Lower leg skin (tissue), 4 donors: ENCODE measurements at regions not wholly inside any gene's neighbourhood (a gene's known extent, or its start where the extent isn't known, plus 50 kb on each side); places are given as distances from the start of the nearest gene placed in this dataset.

Experiments used
- DNase-seq, 2 donors: peaks; one replicate each; pipeline ENCODE4 v3.0.0-alpha.2; 2019; ENCODE audit warnings: low spot score in 2 of 2
- H3K4me3 ChIP-seq: fragments of 200-600 bp; sonication (generic); 2 replicates; pipeline ENCODE4 v1.5.1; 2017; ENCODE audit warnings: mild to moderate bottlenecking, low read depth; ENCODE audit not compliant: poor library complexity, severe bottlenecking
- POLR2A ChIP-seq, 2 donors: fragments of 450-650 bp; IDR thresholded peaks; one replicate each; pipeline ENCODE4 v1.6.1; 2016 to 2017; ENCODE audit warnings: antibody characterized with exemption in 2 of 2, mild to moderate bottlenecking in 1 of 2, moderate library complexity in 1 of 2
- WGBS, 2 donors: methylation state at CpG; one replicate each; pipeline ENCODE4 v1.1.5; 2018; 5-methylcytosine and 5-hydroxymethylcytosine counted together
- intact Hi-C: fragments of 100-400 bp; cut with DNase I; formaldehyde crosslinking; loops from one replicate; pipeline ENCODE4 v1.15.0; 2023; ENCODE audit warnings: low total_unique reads
- TF ChIP-seq, protein P1 (sequence below), 3 donors: fragments of 450-650 bp; IDR thresholded peaks; one replicate each; pipeline ENCODE4 v1.5.1; 2016; ENCODE audit warnings: antibody characterized with exemption in 3 of 3, mild to moderate bottlenecking in 3 of 3, moderate library complexity in 2 of 3

DNA sequence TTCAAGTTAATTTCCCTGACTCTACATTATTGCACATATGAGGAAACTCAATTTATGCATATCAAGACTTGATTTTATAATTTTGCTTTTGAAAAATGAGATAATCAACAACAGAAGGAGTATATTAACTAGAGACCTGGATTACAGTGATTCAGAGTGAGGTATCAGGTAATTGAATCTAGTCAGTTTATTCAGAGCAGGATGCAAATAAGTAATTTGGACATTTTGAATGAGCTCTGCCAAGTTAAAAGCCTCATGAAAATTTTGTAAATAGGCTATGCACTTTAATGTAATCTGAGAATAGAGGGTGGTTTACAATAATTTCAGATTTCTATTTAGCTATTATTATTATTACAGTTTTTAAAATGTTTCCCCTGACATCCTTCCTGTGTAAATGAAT is 203.7 kb upstream of the EMCN start:
- TF ChIP-seq, protein P1, sequence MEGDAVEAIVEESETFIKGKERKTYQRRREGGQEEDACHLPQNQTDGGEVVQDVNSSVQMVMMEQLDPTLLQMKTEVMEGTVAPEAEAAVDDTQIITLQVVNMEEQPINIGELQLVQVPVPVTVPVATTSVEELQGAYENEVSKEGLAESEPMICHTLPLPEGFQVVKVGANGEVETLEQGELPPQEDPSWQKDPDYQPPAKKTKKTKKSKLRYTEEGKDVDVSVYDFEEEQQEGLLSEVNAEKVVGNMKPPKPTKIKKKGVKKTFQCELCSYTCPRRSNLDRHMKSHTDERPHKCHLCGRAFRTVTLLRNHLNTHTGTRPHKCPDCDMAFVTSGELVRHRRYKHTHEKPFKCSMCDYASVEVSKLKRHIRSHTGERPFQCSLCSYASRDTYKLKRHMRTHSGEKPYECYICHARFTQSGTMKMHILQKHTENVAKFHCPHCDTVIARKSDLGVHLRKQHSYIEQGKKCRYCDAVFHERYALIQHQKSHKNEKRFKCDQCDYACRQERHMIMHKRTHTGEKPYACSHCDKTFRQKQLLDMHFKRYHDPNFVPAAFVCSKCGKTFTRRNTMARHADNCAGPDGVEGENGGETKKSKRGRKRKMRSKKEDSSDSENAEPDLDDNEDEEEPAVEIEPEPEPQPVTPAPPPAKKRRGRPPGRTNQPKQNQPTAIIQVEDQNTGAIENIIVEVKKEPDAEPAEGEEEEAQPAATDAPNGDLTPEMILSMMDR (IDR thresholded peaks at IDR 0.05) = no peak
- no peak for TF ChIP-seq POLR2A (IDR thresholded peaks at IDR 0.05)

DNA sequence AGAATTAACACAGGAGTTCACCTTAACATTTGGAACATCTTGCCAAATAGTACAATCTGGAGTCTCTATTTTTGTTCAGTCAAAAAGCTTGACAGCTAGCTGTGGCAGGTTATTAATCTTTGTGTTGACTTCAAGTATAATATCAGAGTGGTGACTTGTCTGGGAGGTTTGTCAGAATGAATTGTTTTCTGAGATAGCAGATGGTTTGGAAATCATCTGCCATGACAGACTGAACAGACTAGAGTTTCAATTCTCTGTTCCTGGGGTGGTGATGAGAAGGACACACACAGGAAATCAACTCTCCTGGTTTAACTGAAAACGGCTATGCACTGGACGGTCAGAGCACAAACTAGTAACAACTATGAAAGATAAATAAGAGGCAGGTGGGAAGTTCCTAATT is 203.3 kb upstream of the EMCN start:
- WGBS, 2 donors = 69 to 75% methylated on average over 2 of the region's 2 CpGs
- DNase-seq = no peak
- TF ChIP-seq POLR2A (IDR thresholded peaks at IDR 0.05) = no peak
- TF ChIP-seq, protein P1 (IDR thresholded peaks at IDR 0.05) = no peak
- intact Hi-C loops = no loop called here
- no peak overlapping the region for H3K4me3 ChIP-seq

More for the DNA sequence above, 203.7 kb upstream of the EMCN start:
- DNase-seq = no peak
- intact Hi-C loops = no loop called here
- no peak overlapping the region for H3K4me3 ChIP-seq

DNA sequence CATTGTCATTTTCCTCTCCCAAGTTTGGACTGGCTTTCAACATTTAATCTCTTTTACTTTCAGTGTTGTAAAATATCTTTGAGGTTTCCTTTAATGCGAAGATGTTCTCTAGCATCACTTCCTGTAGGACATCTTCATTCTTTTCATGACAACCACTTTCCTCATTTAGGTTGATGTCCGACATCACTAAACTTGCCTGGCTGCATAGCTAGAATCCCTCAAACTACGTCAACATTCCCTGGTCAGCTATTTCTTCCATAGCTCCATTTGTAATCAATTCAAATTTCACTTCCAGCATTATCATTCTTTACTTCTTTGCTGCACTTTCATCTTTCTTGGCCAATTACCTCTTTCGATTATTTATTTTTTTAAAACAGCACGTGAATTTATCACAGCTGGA is 198.6 kb upstream of the EMCN start:
- WGBS, 2 donors = 79 to 88% methylated on average over 5 of the region's 5 CpGs
- DNase-seq = no peak
- no peak for TF ChIP-seq POLR2A (IDR thresholded peaks at IDR 0.05)
- TF ChIP-seq, protein P1 (IDR thresholded peaks at IDR 0.05) = no peak
- intact Hi-C loops = no loop called here
- no peak overlapping the region for H3K4me3 ChIP-seq

DNA sequence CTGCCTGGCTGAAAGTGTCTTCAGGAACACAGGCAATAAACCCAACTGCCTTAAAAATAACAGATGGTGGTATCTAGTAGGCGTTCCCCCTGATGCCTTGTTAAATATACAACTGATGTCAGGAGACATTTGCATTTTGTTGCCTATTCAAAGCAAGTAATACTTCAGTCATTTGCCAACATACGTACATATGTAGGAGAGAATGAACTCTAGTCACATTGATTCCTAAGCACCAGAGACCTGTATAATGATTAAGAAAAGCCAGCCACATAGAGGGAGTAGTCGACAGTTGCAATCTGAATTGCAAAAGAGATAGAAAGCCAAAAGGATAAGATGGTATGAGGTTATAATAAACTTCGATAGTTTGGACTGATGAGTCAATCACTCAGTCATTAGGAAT is 191.0 kb upstream of the EMCN start:
- WGBS, 2 donors = 50 to 65% methylated on average over 4 of the region's 4 CpGs
- no peak overlapping the region for H3K4me3 ChIP-seq
- TF ChIP-seq POLR2A (IDR thresholded peaks at IDR 0.05) = no peak
- TF ChIP-seq, protein P1 (IDR thresholded peaks at IDR 0.05) = no peak
- intact Hi-C loops = no loop called here
- no peak for DNase-seq

DNA sequence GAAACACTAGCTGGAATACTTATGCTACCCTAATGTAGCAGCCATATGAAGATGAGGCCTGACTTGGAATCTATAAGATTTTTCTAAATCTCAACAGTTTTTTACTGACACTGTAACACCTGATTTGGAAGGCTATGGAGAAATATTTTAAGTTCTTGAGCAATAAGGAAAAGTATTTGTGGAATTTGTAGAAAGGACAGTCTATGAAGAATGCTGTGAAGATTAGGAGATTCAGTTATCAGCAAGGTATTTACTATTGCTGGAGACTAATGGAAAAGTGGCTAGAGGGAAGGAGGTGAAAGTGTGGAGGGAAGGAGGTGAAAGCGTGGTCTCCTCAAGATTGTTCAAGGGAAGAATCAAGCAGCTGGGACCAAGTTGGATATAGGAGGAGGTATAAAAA is 190.0 kb upstream of the EMCN start:
- H3K4me3 ChIP-seq = no peak overlapping the region
- intact Hi-C loops = no loop called here
- no peak for DNase-seq
- TF ChIP-seq, protein P1 (IDR thresholded peaks at IDR 0.05) = no peak
- no peak for TF ChIP-seq POLR2A (IDR thresholded peaks at IDR 0.05)
- 89 to 95% methylated on average over 1 of the region's 1 CpG for whole genome bisulfite sequencing, 2 donors

DNA sequence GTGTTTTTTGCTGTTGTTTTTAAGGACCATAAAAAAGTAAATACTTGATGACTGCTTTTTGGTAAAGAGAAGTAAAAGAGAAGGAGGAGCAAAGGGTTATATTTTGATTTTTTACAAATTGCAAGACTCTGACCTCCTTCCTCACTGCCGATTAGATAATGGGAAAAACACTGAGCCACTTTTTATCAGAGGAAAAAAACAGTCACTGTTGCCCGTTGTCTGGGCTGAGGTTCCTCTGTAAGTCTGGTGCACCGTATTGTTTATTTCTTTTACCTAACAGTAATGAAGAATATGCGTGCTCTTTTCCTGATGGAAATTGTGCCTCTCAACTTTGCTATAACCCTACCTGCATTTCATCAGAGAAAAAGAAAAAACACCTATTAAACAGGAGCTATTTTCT is 178.7 kb upstream of the EMCN start:
- DNase-seq = no peak
- WGBS, 2 donors = 64 to 65% methylated on average over 4 of the region's 4 CpGs
- H3K4me3 ChIP-seq = no peak overlapping the region
- no peak for TF ChIP-seq POLR2A (IDR thresholded peaks at IDR 0.05)
- TF ChIP-seq, protein P1 (IDR thresholded peaks at IDR 0.05) = no peak
- intact Hi-C loops = no loop called here
